ENCODE measurements at regions not wholly inside any gene's neighbourhood (a gene's known extent, or its start where the extent isn't known, plus 50 kb on each side); places are given as distances from the start of the nearest gene placed in this dataset.

DNA sequence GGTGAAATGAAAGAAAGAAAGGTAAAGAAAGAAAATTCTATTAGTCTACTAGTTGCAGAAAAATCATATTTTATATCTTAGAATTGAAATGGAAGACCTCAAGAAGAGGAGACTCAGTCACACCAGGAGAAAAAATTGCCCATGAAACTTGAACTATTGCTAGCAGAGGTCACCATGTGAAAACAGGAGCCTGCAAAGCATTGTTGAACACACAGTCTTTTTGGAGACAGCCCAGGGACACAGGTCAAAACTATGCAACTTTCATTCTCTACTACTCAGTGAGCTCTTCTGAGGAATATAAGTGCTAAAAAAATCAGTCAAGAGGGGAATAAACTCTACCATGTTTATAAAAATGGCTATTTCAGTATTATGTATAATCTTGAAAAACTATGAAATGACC is 89.8 kb upstream of the TENT5A start:
- ChIA-PET CTCF (ENCODE audit: unreplicated experiment) (no interaction called here), POLR2A (no interaction called here)
- BruUV-seq (replicated peaks), result no TSS peak
- Histone ChIP-seq H3K4me2 (ENCODE audit: low read length) (no peak overlapping the region), H3K36me3 (ENCODE audit: insufficient read depth, low read length) (no peaks in the 10 kb centered on the region), H3K27ac (ENCODE audit: low read depth, low read length, poor library complexity, severe bottlenecking) (no peak overlapping the region), H3K4me1 (ENCODE audit: insufficient read depth, low read length, poor library complexity, severe bottlenecking) (no peaks in the 10 kb centered on the region), H3K79me2 (ENCODE audit: insufficient read depth, low read depth, low read length) (no peaks in the 10 kb centered on the region), H3K9me3 (ENCODE audit: low read length) (no peaks in the 10 kb centered on the region), H2AFZ (ENCODE audit: low read length) (no peak overlapping the region), H3K9me2 (ENCODE audit: insufficient read depth, low read length) (no peaks in the 10 kb centered on the region), H3K4me3 (ENCODE audit: low read depth, low read length, poor library complexity, severe bottlenecking) (no peak overlapping the region), H4K20me1 (ENCODE audit: insufficient read depth, low read length) (no peaks in the 10 kb centered on the region)
- intact Hi-C loops (cut with micrococcal nuclease; ENCODE audit: unreplicated experiment), result no loop called here
- no peak for DNase-seq (ENCODE audit: low spot score)
- TF ChIP-seq, protein P1, sequence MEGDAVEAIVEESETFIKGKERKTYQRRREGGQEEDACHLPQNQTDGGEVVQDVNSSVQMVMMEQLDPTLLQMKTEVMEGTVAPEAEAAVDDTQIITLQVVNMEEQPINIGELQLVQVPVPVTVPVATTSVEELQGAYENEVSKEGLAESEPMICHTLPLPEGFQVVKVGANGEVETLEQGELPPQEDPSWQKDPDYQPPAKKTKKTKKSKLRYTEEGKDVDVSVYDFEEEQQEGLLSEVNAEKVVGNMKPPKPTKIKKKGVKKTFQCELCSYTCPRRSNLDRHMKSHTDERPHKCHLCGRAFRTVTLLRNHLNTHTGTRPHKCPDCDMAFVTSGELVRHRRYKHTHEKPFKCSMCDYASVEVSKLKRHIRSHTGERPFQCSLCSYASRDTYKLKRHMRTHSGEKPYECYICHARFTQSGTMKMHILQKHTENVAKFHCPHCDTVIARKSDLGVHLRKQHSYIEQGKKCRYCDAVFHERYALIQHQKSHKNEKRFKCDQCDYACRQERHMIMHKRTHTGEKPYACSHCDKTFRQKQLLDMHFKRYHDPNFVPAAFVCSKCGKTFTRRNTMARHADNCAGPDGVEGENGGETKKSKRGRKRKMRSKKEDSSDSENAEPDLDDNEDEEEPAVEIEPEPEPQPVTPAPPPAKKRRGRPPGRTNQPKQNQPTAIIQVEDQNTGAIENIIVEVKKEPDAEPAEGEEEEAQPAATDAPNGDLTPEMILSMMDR (conservative IDR thresholded peaks at IDR 0.05; ENCODE audit: low read length), result no peak
- TF ChIP-seq EZH2phosphoT487 (IDR thresholded peaks at IDR 0.05; ENCODE audit: borderline replicate concordance, low read depth, low read length), result no peak

DNA sequence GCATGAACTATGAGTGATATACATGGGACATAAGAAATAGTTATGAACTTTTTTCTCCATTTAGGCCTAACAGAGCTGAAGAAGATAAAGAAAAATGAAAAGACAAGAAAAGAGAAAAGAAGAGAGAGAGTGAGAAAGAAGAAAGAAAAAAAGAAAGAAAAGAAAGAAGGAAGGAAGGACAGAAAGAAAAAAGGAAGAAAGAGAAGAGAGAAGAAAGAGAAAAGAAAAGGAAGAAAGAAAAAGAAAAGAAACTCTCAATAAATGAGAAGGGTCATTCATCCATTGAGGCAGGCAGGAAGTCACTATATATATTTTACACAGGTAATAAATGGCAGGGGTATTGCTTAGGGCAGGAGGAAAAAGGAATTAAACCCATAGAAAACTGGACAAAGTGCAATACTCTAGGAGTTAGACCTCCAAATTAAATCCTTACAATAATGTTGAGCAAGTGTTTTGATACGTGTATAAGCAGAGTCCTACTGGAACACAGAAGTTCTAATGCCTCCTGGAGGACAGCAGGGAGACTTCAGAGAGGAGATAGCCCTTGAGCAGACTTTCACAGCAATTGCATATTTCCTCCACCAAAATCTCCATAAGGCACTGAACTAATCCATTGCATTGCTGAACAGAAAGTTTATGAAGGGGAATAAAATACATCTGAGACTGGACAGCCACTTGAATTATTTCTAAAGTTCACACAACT is 86.4 kb upstream of the TENT5A start:
- POLR2A ChIA-PET, result no interaction called here
- CTCF ChIA-PET (ENCODE audit: unreplicated experiment), result no interaction called here

DNA sequence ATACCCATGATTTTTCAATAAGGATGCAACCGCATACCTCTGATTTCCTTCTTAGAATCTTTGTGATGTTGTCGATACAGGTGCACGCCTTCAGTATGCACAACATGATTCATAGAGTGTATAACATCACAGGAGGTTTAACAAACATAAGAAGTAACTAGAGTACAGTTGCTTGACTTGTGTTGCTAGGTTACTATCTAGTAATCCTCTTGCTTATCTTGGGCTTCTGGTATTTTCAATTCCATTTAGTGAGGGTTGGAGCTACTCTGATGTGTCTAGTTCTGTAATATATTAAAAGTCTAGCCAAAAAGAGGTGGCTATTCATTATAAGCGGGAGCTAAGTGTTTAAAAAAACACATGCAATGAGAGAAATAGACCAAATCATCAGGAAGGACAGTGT is 85.5 kb upstream of the TENT5A start:
- POLR2A ChIA-PET, result interaction anchor here (0.6 kb wide), 1 partner anchor 978 kb away, joined by 3 read pairs; no protein-coding TSS in a partner anchor
- no peak for DNase-seq (ENCODE audit: low spot score)
- no TSS peak for BruUV-seq (replicated peaks)
- H4K20me1 ChIP-seq (ENCODE audit: insufficient read depth, low read length), result no peaks in the 10 kb centered on the region
- TF ChIP-seq EZH2phosphoT487 (IDR thresholded peaks at IDR 0.05; ENCODE audit: borderline replicate concordance, low read depth, low read length), result no peak
- TF ChIP-seq, protein P1 (conservative IDR thresholded peaks at IDR 0.05; ENCODE audit: low read length), result no peak
- no peak overlapping the region for H3K27ac ChIP-seq (ENCODE audit: low read depth, low read length, poor library complexity, severe bottlenecking)
- H3K79me2 ChIP-seq (ENCODE audit: insufficient read depth, low read depth, low read length), result no peaks in the 10 kb centered on the region
- no peaks in the 10 kb centered on the region for H3K9me2 ChIP-seq (ENCODE audit: insufficient read depth, low read length)
- CTCF ChIA-PET (ENCODE audit: unreplicated experiment), result no interaction called here
- H3K4me2 ChIP-seq (ENCODE audit: low read length), result no peak overlapping the region
- H2AFZ ChIP-seq (ENCODE audit: low read length), result no peak overlapping the region
- intact Hi-C loops (cut with micrococcal nuclease; ENCODE audit: unreplicated experiment), result no loop called here
- H3K4me1 ChIP-seq (ENCODE audit: insufficient read depth, low read length, poor library complexity, severe bottlenecking), result no peaks in the 10 kb centered on the region
- H3K4me3 ChIP-seq (ENCODE audit: low read depth, low read length, poor library complexity, severe bottlenecking), result no peak overlapping the region
- no peaks in the 10 kb centered on the region for H3K9me3 ChIP-seq (ENCODE audit: low read length)
- no peaks in the 10 kb centered on the region for H3K36me3 ChIP-seq (ENCODE audit: insufficient read depth, low read length)

More for the DNA sequence above, 86.4 kb upstream of the TENT5A start:
- Histone ChIP-seq H3K4me3 (ENCODE audit: low read depth, low read length, poor library complexity, severe bottlenecking) (no peak overlapping the region), H3K9me2 (ENCODE audit: insufficient read depth, low read length) (no peaks in the 10 kb centered on the region), H3K9me3 (ENCODE audit: low read length) (no peaks in the 10 kb centered on the region), H3K79me2 (ENCODE audit: insufficient read depth, low read depth, low read length) (no peaks in the 10 kb centered on the region), H4K20me1 (ENCODE audit: insufficient read depth, low read length) (no peaks in the 10 kb centered on the region), H3K4me2 (ENCODE audit: low read length) (no peak overlapping the region), H2AFZ (ENCODE audit: low read length) (no peak overlapping the region), H3K4me1 (ENCODE audit: insufficient read depth, low read length, poor library complexity, severe bottlenecking) (no peaks in the 10 kb centered on the region), H3K36me3 (ENCODE audit: insufficient read depth, low read length) (no peaks in the 10 kb centered on the region), H3K27ac (ENCODE audit: low read depth, low read length, poor library complexity, severe bottlenecking) (no peak overlapping the region)
- TF ChIP-seq, protein P1 (conservative IDR thresholded peaks at IDR 0.05; ENCODE audit: low read length), result no peak
- TF ChIP-seq EZH2phosphoT487 (IDR thresholded peaks at IDR 0.05; ENCODE audit: borderline replicate concordance, low read depth, low read length), result no peak
- no peak for DNase-seq (ENCODE audit: low spot score)
- no TSS peak for BruUV-seq (replicated peaks)
- intact Hi-C loops (cut with micrococcal nuclease; ENCODE audit: unreplicated experiment), result no loop called here

Measured in OCI-LY7 (cell line).